ENCODE measurements at regions not wholly inside any gene's neighbourhood (a gene's known extent, or its start where the extent isn't known, plus 50 kb on each side); places are given as distances from the start of the nearest gene placed in this dataset.
A peak's percentile ranks its signal among the peaks of the same experiment; 100 is the strongest.

DNA sequence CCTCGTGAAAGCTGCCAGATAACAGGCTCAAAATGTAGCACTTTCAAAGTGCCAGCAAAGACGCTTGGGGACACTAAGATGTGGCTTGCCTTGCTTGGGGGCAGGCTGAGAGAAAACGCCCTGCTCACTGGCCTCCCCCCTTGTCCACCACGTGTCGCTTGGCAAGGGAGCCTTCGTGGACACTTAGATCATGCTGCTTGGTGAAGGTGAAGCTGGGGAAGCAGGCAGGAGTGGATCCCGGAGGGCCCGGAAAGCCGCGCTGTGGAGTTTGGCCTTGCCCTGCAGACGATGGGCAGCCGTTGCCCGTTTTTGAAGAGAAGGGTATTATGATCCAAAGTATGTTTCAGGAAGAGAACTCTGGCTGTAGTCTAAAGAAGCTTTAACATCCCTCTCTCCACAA is 53.4 kb upstream of the BDKRB2 start:
- WGBS (ENCODE audit: extremely low coverage, insufficient read length, low lambda C conversion rate), result no CpG with 5 or more reads among the region's 13 CpGs
- no peaks in the 10 kb centered on the region for H3K36me3 Mint-ChIP-seq (ENCODE audit: insufficient read depth in 1 of 3, low read depth in 3 of 3)

More for the DNA sequence above, 53.4 kb upstream of the BDKRB2 start:
- H4K8ac ChIP-seq (replicated peaks; ENCODE audit: insufficient read length, low read depth, low read length), result no peak overlapping the region
- no peaks in the 10 kb centered on the region for H3K9me3 Mint-ChIP-seq
- no peaks in the 10 kb centered on the region for H3K9me3 ChIP-seq (ENCODE audit: control insufficient read depth, low read depth, low read length)
- H3K4ac ChIP-seq (ENCODE audit: low read depth, low read length), result no peak overlapping the region
- no peak overlapping the region for H4K5ac ChIP-seq (ENCODE audit: insufficient read length, low read depth, low read length)
- no peak overlapping the region for H2BK120ac ChIP-seq (ENCODE audit: low read depth, low read length, poor library complexity, severe bottlenecking)
- no peaks in the 10 kb centered on the region; the same call in 1 of the 2 replicates for H3K79me2 ChIP-seq (ENCODE audit: insufficient read depth, low read length)
- H2BK15ac ChIP-seq (ENCODE audit: low read depth, low read length), result no peak overlapping the region
- H3K23ac ChIP-seq (ENCODE audit: insufficient read length, low read depth, low read length), result no peak overlapping the region
- H2BK12ac ChIP-seq (ENCODE audit: insufficient read length, low read depth, low read length), result no peak overlapping the region
- DNase-seq, result peak; percentile 18
- H2AK5ac ChIP-seq (ENCODE audit: insufficient read length, low read length), result no peak overlapping the region
- H3K56ac ChIP-seq (ENCODE audit: insufficient read length, low read depth, low read length), result no peak overlapping the region
- H3K14ac ChIP-seq (ENCODE audit: insufficient read depth, low read length), result no peak overlapping the region
- no peak overlapping the region for H2BK20ac ChIP-seq (ENCODE audit: low read depth, low read length, poor library complexity, severe bottlenecking)
- H3T11ph ChIP-seq (ENCODE audit: low read length), result no peak overlapping the region
- no peak overlapping the region for H2AFZ ChIP-seq (ENCODE audit: low read length)
- no peaks in the 10 kb centered on the region for H3K79me1 ChIP-seq (ENCODE audit: insufficient read depth, low read depth, low read length, poor library complexity, severe bottlenecking)
- no peak overlapping the region for H3K4me2 ChIP-seq (ENCODE audit: insufficient read depth, insufficient read length, low read length)
- H4K91ac ChIP-seq (ENCODE audit: insufficient read length, low read depth, low read length), result no peak overlapping the region
- H3K27ac ChIP-seq (ENCODE audit: insufficient read length, low read depth, low read length), result no peak overlapping the region
- H3K27ac Mint-ChIP-seq, result no peak overlapping the region
- no peaks in the 10 kb centered on the region for H3K27me3 ChIP-seq (ENCODE audit: insufficient read depth, low read length)
- no peaks in the 10 kb centered on the region for H3K4me1 ChIP-seq (ENCODE audit: insufficient read depth, low read length)
- H3K4me1 Mint-ChIP-seq, result no peaks in the 10 kb centered on the region
- H4K20me1 ChIP-seq (ENCODE audit: control insufficient read depth, insufficient read depth, insufficient read length), result no peaks in the 10 kb centered on the region
- H2BK5ac ChIP-seq (ENCODE audit: insufficient read length, low read length), result no peak overlapping the region
- no peaks in the 10 kb centered on the region for H3K23me2 ChIP-seq (ENCODE audit: insufficient read length, low read depth, low read length, poor library complexity, severe bottlenecking)
- H3K4me3 Mint-ChIP-seq, result no peak overlapping the region
- no peak for TF ChIP-seq CTCF (conservative IDR thresholded peaks at IDR 0.05)
- H3K27me3 Mint-ChIP-seq (ENCODE audit: low read depth), result no peaks in the 10 kb centered on the region; the same call in none of the 2 replicates
- H3K9ac ChIP-seq (ENCODE audit: extremely low read depth, insufficient read length, low read length), result no peak overlapping the region
- no peak overlapping the region for H3K18ac ChIP-seq (ENCODE audit: insufficient read length, low read depth, low read length)

Measured in H9 (cell line).